ENCODE measurements at regions not wholly inside any gene's neighbourhood (a gene's known extent, or its start where the extent isn't known, plus 50 kb on each side); places are given as distances from the start of the nearest gene placed in this dataset.
A peak's percentile ranks its signal among the peaks of the same experiment; 100 is the strongest.
"Not testable (repeated sequence)": the region's sequence is repeated elsewhere in the genome, so short reads cannot be mapped to it uniquely, and the experiment has no call there.

DNA sequence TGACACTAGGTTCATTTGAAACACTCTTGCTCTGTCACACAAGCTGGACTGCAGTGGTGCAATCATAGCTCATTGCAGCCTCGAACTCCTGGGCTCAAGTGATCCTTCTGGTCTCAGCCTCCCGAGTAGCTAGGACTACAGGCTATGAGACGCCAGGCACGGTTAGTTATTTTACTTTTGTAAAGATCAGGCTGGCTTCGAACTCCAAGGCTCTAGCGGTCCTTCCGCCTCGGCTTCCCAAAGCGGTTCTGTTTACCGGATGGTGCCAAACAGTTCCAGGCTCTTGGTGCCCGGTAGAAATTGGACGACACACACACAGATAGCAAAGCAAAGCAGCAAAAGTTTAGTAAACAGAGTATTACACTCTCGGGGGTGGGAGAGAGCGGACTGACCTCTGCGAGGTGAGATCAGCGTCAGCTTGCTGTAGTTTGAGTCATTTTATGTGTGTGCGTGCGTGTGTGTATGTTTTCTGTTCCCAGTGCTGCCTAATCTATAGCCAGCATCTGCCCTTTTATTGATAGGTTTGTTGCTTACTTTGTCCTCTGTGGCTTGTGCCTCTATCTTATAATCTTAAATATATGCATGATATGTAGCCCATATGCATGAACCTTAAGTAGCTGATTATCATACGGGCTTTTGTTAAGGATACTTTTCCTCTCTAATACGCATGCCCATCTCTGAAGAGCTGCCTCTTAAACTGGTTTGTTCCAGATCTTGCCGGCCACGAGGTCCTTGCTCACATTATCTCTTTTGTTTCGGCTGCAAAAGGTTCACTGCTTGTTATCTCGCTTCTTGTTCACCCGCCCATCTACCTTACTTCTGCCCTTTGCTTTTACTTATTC is 75.2 kb downstream of the OR2B2 start:
- Histone ChIP-seq H3K36me3 (ENCODE audit: control insufficient read depth, insufficient read depth, low read length) (no peaks in the 10 kb centered on the region), H2AFZ (peak overlapping the region; percentile 96), H3K79me2 (peaks cover 3% of the 10 kb centered on the region), H3K27me3 (ENCODE audit: control insufficient read depth, insufficient read depth, low read length) (no peaks in the 10 kb centered on the region), H3K9ac (no peak overlapping the region), H3K4me1 (peaks cover 5% of the 10 kb centered on the region), H3K4me3 (ENCODE audit: low read depth, low read length) (peak overlapping the region; percentile 96), H3K9me3 (ENCODE audit: control insufficient read depth, low read length) (no peaks in the 10 kb centered on the region), H3K27ac (peak overlapping the region; percentile 97), H3K4me2 (ENCODE audit: low read length) (peak overlapping the region; percentile 98)
- TF ChIP-seq, protein P1, sequence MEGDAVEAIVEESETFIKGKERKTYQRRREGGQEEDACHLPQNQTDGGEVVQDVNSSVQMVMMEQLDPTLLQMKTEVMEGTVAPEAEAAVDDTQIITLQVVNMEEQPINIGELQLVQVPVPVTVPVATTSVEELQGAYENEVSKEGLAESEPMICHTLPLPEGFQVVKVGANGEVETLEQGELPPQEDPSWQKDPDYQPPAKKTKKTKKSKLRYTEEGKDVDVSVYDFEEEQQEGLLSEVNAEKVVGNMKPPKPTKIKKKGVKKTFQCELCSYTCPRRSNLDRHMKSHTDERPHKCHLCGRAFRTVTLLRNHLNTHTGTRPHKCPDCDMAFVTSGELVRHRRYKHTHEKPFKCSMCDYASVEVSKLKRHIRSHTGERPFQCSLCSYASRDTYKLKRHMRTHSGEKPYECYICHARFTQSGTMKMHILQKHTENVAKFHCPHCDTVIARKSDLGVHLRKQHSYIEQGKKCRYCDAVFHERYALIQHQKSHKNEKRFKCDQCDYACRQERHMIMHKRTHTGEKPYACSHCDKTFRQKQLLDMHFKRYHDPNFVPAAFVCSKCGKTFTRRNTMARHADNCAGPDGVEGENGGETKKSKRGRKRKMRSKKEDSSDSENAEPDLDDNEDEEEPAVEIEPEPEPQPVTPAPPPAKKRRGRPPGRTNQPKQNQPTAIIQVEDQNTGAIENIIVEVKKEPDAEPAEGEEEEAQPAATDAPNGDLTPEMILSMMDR (IDR thresholded peaks at IDR 0.05), result no peak

DNA sequence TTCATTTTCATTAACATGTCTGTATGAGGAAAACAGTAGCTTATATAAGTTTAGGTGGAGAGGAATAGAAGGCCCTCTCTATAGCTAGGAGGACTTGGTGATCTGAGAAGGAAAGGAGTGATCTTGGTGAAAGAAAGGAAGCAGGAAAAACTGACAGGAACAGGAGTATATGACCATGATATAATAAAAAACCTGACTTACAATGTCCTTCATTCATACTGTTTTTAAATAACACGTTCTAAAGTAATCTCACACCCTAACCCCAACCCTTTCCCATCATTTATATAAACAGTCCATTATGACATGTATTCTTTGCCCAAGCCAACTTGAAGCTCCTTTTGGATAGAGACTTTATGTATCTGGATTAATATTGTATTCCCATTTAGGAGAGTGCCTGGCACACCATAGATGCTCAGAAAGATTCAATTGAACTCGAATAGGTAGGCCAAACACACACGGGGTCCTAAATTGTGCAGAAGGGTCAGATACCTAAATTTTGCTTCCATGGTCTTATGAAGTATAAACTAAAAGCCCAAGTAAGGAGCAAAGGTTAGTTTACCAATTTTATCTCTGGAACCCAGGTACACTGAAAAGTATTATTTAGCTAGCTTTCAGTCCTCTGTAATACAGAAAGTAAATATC is 75.9 kb downstream of the OR2B2 start:
- H3K9me3 ChIP-seq (ENCODE audit: control insufficient read depth, low read length), result no peaks in the 10 kb centered on the region
- TF ChIP-seq, protein P1 (IDR thresholded peaks at IDR 0.05), result no peak
- H3K4me3 ChIP-seq (ENCODE audit: low read depth, low read length), result peak overlapping the region; percentile 96
- peak overlapping the region; percentile 97 for H3K27ac ChIP-seq
- peaks cover 5% of the 10 kb centered on the region for H3K4me1 ChIP-seq
- no peaks in the 10 kb centered on the region for H3K36me3 ChIP-seq (ENCODE audit: control insufficient read depth, insufficient read depth, low read length)
- peaks cover 3% of the 10 kb centered on the region for H3K79me2 ChIP-seq
- H3K4me2 ChIP-seq (ENCODE audit: low read length), result peak overlapping the region; percentile 98
- peak overlapping the region; percentile 96 for H2AFZ ChIP-seq
- H3K9ac ChIP-seq, result no peak overlapping the region
- no peaks in the 10 kb centered on the region for H3K27me3 ChIP-seq (ENCODE audit: control insufficient read depth, insufficient read depth, low read length)

DNA sequence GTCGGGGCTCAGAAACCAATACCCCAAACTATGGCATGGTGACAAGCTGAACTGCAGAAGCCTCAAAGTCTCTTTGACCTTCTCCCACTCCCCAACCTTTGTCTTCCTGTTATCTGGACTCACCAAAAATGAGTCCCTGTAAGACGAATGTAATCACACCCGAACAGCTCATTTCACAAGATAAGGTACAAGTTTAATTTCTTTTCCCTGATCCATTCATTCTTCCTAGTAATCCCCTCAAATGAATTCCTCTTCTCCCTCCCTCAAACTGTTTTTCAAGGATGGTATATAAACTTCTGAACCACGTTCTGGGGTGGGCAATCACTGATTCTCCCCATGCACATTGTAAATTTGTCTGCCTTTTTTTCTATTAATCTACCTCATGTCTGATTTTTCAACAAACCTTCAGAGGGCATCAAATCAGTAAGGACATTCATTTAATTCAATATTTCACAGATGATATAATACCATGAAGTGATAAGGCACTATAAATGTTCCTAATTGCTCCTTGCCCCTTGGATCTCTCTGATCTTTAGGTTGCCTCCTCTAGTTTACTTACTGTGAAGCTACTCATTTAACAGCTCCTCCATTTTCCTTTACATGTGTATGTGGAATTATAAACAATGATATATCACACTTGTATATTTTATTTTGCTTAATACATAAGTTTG is 77.2 kb downstream of the OR2B2 start:
- Histone ChIP-seq H3K9me3 (ENCODE audit: control insufficient read depth, low read length) (no peaks in the 10 kb centered on the region), H3K4me3 (ENCODE audit: low read depth, low read length) (no peak overlapping the region), H3K79me2 (peaks cover 3% of the 10 kb centered on the region), H3K4me2 (ENCODE audit: low read length) (no peak overlapping the region), H3K27me3 (ENCODE audit: control insufficient read depth, insufficient read depth, low read length) (no peaks in the 10 kb centered on the region), H3K9ac (no peak overlapping the region), H3K27ac (no peak overlapping the region), H2AFZ (no peak overlapping the region), H3K36me3 (ENCODE audit: control insufficient read depth, insufficient read depth, low read length) (no peaks in the 10 kb centered on the region), H3K4me1 (peaks cover 5% of the 10 kb centered on the region)
- TF ChIP-seq, protein P1 (IDR thresholded peaks at IDR 0.05), result no peak

DNA sequence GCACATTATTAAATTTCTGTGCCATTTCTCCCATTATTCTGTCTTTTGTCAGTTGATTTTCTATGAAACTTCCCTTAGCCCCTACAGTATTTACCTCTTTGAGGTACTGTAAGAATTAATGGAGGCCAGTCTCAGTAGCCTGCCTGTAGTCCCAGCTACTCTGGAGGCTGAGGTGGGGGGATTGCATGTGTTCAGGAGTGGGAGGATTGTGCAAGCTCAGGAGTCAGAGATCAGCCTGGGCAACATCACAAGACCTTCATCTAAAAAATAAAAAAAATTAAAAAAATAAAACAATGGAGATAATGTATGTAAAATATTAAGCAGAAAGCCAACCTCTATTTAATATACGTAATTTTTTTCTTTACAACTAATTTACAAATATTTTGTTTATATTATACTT is 77.8 kb downstream of the OR2B2 start:
- no peaks in the 10 kb centered on the region for H3K27me3 ChIP-seq (ENCODE audit: control insufficient read depth, insufficient read depth, low read length)

DNA sequence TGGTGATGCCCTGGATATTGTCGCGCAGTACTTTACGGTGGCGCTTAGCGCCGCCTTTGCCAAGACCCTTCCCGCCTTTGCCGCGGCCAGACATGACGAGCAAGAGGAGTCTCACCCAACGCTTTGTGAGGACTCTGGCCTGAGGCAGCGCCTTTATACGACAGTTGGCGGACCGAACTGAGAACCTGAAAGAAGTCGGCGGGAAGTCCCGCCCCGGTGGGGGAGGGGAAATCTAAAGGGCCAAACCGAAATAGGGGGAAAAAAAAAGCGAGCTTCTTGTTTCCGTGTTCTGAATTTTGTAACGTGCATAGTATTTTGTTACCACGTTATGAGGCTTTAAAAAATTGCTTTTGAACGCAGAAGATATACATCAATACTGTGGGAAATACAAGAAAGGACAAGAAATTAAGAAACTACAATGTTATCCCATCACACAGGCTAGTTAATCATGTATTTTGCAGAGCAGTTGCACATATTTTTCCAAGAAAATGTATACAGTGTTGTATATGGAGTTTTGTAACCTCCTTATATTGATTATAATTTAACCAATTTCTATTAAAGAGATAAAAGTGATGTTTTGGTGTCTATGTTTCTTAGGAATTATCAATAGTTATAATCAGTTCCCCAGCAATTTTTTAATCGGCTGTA is 80.6 kb downstream of the OR2B2 start:
- H2AFZ ChIP-seq; H3K4me1 ChIP-seq; H3K9me3 ChIP-seq (ENCODE audit: control insufficient read depth, low read length); H3K27ac ChIP-seq; H3K4me2 ChIP-seq (ENCODE audit: low read length); H3K27me3 ChIP-seq (ENCODE audit: control insufficient read depth, insufficient read depth, low read length); H3K9ac ChIP-seq; H3K36me3 ChIP-seq (ENCODE audit: control insufficient read depth, insufficient read depth, low read length); H3K79me2 ChIP-seq; H3K4me3 ChIP-seq (ENCODE audit: low read depth, low read length): not testable (repeated sequence)

More for the DNA sequence above, 77.8 kb downstream of the OR2B2 start:
- Histone ChIP-seq H3K9ac (no peak overlapping the region), H3K36me3 (ENCODE audit: control insufficient read depth, insufficient read depth, low read length) (no peaks in the 10 kb centered on the region), H3K27ac (no peak overlapping the region), H3K9me3 (ENCODE audit: control insufficient read depth, low read length) (no peaks in the 10 kb centered on the region), H3K4me1 (peaks cover 5% of the 10 kb centered on the region), H3K4me2 (ENCODE audit: low read length) (no peak overlapping the region), H2AFZ (no peak overlapping the region), H3K79me2 (peaks cover 3% of the 10 kb centered on the region), H3K4me3 (ENCODE audit: low read depth, low read length) (no peak overlapping the region)
- TF ChIP-seq, protein P1 (IDR thresholded peaks at IDR 0.05), result no peak

DNA sequence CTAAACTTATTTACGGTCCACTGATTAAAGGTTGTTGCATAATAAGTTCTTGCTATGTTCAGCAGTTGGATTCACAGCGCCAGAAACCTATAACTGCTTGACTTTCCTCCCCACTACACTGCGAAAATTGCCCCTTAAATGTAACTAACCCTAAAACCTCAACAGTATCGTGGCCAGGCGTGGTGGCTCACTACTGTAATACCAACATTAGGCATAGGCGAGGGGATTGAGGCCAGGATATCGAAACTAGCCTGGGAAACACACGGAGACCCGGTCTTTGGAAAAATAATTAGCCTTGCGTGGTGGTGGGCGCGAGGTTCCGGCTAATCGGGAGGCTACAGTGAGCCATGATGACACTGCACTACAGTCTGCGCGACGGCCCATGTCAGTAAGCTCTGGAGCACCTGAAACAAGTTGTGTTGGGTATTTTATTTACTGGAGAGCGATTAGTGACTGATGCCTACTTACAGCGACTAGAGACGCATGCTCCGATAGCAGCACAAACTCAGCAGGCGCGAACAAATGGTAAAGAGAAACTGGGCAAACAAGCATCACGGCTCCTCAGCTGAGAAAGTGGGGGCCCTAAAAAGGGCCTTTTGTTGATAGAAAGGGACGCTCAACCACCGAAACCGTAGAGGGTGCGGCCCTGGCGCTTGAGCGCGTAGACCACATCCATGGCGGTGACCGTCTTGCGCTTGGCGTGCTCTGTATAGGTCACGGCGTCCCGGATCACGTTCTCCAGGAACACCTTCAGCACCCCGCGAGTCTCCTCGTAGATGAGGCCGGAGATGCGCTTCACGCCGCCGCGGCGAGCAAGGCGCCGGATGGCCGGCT is 81.4 kb downstream of the OR2B2 start:
- peak overlapping the region; percentile 8 for H3K4me2 ChIP-seq (ENCODE audit: low read length)
- not testable (repeated sequence) for H3K4me1 ChIP-seq; H3K27ac ChIP-seq; H2AFZ ChIP-seq; H3K9me3 ChIP-seq (ENCODE audit: control insufficient read depth, low read length); H3K79me2 ChIP-seq; H3K36me3 ChIP-seq (ENCODE audit: control insufficient read depth, insufficient read depth, low read length); H3K9ac ChIP-seq; H3K27me3 ChIP-seq (ENCODE audit: control insufficient read depth, insufficient read depth, low read length)
- H3K4me3 ChIP-seq (ENCODE audit: low read depth, low read length), result peak overlapping the region; percentile 31
